ENCODE measurements at regions not wholly inside any gene's neighbourhood (a gene's known extent, or its start where the extent isn't known, plus 50 kb on each side); places are given as distances from the start of the nearest gene placed in this dataset.

DNA sequence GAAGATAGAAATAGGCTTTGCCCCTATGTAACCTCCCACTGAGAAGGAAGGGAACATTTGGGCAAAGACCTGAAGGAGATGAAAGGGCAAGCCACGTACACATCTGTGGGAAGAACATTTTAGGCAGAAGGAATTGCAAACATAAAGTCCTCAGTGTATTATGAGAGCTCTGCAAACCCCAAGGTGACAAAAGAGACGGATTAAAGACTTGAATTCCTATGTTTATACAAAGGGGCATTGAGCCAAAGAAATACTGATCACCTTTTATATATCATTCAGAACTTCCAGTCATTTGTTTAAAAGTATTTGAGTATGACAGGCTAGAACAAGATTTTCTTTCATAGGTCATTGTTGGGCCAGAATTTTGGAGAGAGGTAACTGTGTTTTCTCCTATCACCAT is 90.2 kb upstream of the ATG10 start:
- Histone ChIP-seq H3K27me3 (replicated peaks in 1 of 2; ENCODE audit: control insufficient read depth in 2 of 2, insufficient read depth in 2 of 2, low read length in 1 of 2) (0 out of 4 replicates have a peak, but pooled peaks cover 0 to 3% of the 10 kb centered on the region in 2 experiments), H3K4me2 (ENCODE audit: control insufficient read depth, insufficient read depth) (no peak overlapping the region), H3K79me2 (ENCODE audit: control insufficient read depth, insufficient read depth, low read length) (no peaks in the 10 kb centered on the region), H3K27ac (ENCODE audit: control insufficient read depth, insufficient read depth) (no peak overlapping the region), H3K36me3 (ENCODE audit: control insufficient read depth in 2 of 2, insufficient read depth in 2 of 2, low read length in 1 of 2) (no peaks in the 10 kb centered on the region), H3K4me3 (no peak overlapping the region), H3K4me1 (ENCODE audit: control insufficient read depth, insufficient read depth, low read length) (no peaks in the 10 kb centered on the region), H2AFZ (ENCODE audit: control insufficient read depth, low read depth, low read length) (no peak overlapping the region), H4K20me1 (ENCODE audit: control insufficient read depth, insufficient read depth) (no peaks in the 10 kb centered on the region), H3K9me3 (replicated peaks; ENCODE audit: control insufficient read depth, insufficient read depth, low read length) (no peaks in the 10 kb centered on the region), H3K9ac (ENCODE audit: control insufficient read depth, insufficient read depth, low read length) (no peak overlapping the region)
- BruUV-seq (replicated peaks) = no TSS peak
- ChIA-PET SMC1A (ENCODE audit: uncharacterized antibody, unreplicated experiment) (interaction anchor here (4.7 kb wide), 1 partner anchor 10 kb away, joined by 18 read pairs; no protein-coding TSS in a partner anchor), POLR2A (no interaction called here), CTCF (no interaction called here), RAD21 (ENCODE audit: unreplicated experiment) (interaction anchor here (0.6 kb wide), 1 partner anchor 29 kb away, joined by 4 read pairs; no protein-coding TSS in a partner anchor)
- in situ Hi-C loops (cut with MboI) = no loop called here
- WGBS (ENCODE audit: insufficient coverage, insufficient replicate concordance, low lambda C conversion rate, missing lambda C conversion rate) = 3% methylated on average over 2 of the region's 2 CpGs
- DNase-seq (ENCODE audit: low read depth, low spot score) = no peak
- no peak for FAIRE-seq
- no peak for ATAC-seq
- intact Hi-C loops (cut with micrococcal nuclease; ENCODE audit: unreplicated experiment) = no loop called here
- TF ChIP-seq IKZF2 (IDR thresholded peaks at IDR 0.05) = no peak
- no peak for TF ChIP-seq MYC (IDR thresholded peaks at IDR 0.05; ENCODE audit: insufficient read depth, insufficient read length, insufficient replicate concordance, low read length, severe bottlenecking)
- TF ChIP-seq KDM1A (IDR thresholded peaks at IDR 0.05; ENCODE audit: borderline replicate concordance) = no peak
- TF ChIP-seq RB1 (IDR thresholded peaks at IDR 0.05; ENCODE audit: borderline replicate concordance) = no peak
- no peak for TF ChIP-seq ZSCAN29 (IDR thresholded peaks at IDR 0.05)
- TF ChIP-seq, protein P1, sequence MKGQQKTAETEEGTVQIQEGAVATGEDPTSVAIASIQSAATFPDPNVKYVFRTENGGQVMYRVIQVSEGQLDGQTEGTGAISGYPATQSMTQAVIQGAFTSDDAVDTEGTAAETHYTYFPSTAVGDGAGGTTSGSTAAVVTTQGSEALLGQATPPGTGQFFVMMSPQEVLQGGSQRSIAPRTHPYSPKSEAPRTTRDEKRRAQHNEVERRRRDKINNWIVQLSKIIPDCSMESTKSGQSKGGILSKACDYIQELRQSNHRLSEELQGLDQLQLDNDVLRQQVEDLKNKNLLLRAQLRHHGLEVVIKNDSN (IDR thresholded peaks at IDR 0.05; ENCODE audit: borderline replicate concordance, extremely low read length, insufficient read depth, low read depth, low read length) = no peak
- no peak for TF ChIP-seq HDAC2 (IDR thresholded peaks at IDR 0.05)
- TF ChIP-seq ETV6 (conservative IDR thresholded peaks at IDR 0.05 in 1 of 2, IDR thresholded peaks at IDR 0.05 in 1 of 2; ENCODE audit: borderline replicate concordance in 1 of 2, low read depth in 1 of 2) = no peak
- TF ChIP-seq MYB (IDR thresholded peaks at IDR 0.05; ENCODE audit: borderline replicate concordance, low read depth, low read length) = no peak
- TF ChIP-seq CREB1 (IDR thresholded peaks at IDR 0.05; ENCODE audit: low read depth) = no peak
- TF ChIP-seq, protein P2, sequence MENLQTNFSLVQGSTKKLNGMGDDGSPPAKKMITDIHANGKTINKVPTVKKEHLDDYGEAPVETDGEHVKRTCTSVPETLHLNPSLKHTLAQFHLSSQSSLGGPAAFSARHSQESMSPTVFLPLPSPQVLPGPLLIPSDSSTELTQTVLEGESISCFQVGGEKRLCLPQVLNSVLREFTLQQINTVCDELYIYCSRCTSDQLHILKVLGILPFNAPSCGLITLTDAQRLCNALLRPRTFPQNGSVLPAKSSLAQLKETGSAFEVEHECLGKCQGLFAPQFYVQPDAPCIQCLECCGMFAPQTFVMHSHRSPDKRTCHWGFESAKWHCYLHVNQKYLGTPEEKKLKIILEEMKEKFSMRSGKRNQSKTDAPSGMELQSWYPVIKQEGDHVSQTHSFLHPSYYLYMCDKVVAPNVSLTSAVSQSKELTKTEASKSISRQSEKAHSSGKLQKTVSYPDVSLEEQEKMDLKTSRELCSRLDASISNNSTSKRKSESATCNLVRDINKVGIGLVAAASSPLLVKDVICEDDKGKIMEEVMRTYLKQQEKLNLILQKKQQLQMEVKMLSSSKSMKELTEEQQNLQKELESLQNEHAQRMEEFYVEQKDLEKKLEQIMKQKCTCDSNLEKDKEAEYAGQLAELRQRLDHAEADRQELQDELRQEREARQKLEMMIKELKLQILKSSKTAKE (IDR thresholded peaks at IDR 0.05; ENCODE audit: low read depth, poor library complexity, severe bottlenecking) = no peak
- TF ChIP-seq ZNF592 (IDR thresholded peaks at IDR 0.05) = no peak
- no peak for TF ChIP-seq TARDBP (IDR thresholded peaks at IDR 0.05; ENCODE audit: borderline replicate concordance)
- TF ChIP-seq, protein P3, sequence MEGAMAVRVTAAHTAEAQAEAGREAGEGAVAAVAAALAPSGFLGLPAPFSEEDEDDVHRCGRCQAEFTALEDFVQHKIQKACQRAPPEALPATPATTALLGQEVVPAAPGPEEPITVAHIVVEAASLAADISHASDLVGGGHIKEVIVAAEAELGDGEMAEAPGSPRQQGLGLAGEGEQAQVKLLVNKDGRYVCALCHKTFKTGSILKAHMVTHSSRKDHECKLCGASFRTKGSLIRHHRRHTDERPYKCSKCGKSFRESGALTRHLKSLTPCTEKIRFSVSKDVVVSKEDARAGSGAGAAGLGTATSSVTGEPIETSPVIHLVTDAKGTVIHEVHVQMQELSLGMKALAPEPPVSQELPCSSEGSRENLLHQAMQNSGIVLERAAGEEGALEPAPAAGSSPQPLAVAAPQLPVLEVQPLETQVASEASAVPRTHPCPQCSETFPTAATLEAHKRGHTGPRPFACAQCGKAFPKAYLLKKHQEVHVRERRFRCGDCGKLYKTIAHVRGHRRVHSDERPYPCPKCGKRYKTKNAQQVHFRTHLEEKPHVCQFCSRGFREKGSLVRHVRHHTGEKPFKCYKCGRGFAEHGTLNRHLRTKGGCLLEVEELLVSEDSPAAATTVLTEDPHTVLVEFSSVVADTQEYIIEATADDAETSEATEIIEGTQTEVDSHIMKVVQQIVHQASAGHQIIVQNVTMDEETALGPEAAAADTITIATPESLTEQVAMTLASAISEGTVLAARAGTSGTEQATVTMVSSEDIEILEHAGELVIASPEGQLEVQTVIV (IDR thresholded peaks at IDR 0.05; ENCODE audit: borderline replicate concordance, partially characterized antibody) = no peak
- TF ChIP-seq STAT3 (IDR thresholded peaks at IDR 0.05; ENCODE audit: low read depth, low read length) = no peak

Measured in GM12878 (cell line).